GM12801 (cell line): ENCODE measurements at regions not wholly inside any gene's neighbourhood (a gene's known extent, or its start where the extent isn't known, plus 50 kb on each side); places are given as distances from the start of the nearest gene placed in this dataset.
A peak's percentile ranks its signal among the peaks of the same experiment; 100 is the strongest.

Experiments used
- TF ChIP-seq, protein P1 (sequence below): IDR thresholded peaks from one replicate; pipeline ENCODE4 v1.5.1; 2011; ENCODE audit warnings: control low read depth; ENCODE audit not compliant: insufficient read length; ENCODE audit errors: extremely low read depth

- TF ChIP-seq, protein P1, sequence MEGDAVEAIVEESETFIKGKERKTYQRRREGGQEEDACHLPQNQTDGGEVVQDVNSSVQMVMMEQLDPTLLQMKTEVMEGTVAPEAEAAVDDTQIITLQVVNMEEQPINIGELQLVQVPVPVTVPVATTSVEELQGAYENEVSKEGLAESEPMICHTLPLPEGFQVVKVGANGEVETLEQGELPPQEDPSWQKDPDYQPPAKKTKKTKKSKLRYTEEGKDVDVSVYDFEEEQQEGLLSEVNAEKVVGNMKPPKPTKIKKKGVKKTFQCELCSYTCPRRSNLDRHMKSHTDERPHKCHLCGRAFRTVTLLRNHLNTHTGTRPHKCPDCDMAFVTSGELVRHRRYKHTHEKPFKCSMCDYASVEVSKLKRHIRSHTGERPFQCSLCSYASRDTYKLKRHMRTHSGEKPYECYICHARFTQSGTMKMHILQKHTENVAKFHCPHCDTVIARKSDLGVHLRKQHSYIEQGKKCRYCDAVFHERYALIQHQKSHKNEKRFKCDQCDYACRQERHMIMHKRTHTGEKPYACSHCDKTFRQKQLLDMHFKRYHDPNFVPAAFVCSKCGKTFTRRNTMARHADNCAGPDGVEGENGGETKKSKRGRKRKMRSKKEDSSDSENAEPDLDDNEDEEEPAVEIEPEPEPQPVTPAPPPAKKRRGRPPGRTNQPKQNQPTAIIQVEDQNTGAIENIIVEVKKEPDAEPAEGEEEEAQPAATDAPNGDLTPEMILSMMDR, result no peak
Measured at GRCh38 chr1:21369905-21370304, 70.0 kb upstream of the NBPF3 start.

GRCh38 chr1:21368515-21369289, 71.2 kb upstream of the NBPF3 start:
- TF ChIP-seq, protein P1, result peak; percentile 71

GRCh38 chr1:21366288-21366687, 73.6 kb upstream of the NBPF3 start:
- TF ChIP-seq, protein P1, result no peak

DNA sequence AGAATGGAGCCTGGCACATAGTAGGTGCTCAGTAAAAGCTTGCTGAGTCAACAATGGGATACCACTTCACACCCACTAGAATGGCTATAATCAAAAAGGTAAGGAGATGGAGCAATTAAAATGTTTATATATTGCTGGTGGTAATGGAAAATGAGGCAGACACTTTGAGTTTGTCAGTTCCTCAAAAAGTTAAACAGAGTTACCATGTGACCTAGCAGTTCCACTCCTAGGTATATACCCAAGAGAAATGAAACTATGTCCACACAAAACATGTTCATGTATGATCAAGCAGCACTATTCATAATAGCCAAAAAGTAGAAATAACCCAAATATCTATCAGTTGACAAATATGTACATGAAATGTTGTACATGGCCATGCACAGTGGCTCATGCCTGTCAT, 74.8 kb upstream of the ECE1 start:
- TF ChIP-seq, protein P1, result no peak

DNA sequence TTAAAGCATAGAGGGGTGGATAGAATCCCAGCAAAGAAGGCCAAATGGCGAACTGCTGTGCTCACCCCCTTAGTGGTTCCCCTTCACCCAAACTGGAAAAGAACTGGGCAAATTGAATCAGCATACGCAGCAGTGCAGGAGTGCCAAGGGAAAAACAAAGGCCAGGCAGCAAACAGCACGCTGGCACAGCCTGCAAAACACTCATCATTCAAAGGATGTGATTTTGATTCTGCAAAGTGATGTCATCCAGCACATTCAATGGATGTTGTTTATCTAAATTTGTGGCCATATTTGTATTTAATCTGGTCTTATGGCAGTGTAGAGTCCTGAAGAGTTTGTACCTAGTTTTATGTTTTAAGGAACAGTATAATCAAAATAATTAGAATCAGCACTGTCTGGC, 71.8 kb upstream of the ECE1 start:
- TF ChIP-seq, protein P1, result no peak

GRCh38 chr1:21361506-21361905, 71.2 kb upstream of the ECE1 start:
- TF ChIP-seq, protein P1, result no peak

- TF ChIP-seq, protein P1, result no peak
Measured at GRCh38 chr1:21357161-21357560, 66.9 kb upstream of the ECE1 start.
